ENCODE measurements at regions not wholly inside any gene's neighbourhood (a gene's known extent, or its start where the extent isn't known, plus 50 kb on each side); places are given as distances from the start of the nearest gene placed in this dataset.

DNA sequence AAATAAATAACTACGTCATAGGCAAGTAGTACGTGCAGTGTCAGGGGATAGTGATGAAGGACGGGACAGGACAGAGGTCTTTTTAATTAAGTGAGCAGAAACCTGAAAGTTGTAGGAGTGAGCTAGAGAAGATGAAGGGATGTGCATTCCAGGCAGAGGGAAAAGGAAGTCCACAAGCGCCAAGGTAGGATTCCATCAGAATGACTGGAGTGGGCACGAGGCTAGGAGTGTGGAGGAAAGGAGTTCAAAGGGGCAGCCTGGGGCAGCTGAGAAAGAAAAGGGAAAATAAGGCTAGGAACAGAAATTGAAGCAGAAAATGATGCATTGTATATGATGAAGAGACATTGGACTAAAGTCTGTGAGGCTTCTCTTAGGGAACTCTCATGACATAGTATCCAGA is 192.2 kb upstream of the TLL1 start:
- TF ChIP-seq, protein P1, sequence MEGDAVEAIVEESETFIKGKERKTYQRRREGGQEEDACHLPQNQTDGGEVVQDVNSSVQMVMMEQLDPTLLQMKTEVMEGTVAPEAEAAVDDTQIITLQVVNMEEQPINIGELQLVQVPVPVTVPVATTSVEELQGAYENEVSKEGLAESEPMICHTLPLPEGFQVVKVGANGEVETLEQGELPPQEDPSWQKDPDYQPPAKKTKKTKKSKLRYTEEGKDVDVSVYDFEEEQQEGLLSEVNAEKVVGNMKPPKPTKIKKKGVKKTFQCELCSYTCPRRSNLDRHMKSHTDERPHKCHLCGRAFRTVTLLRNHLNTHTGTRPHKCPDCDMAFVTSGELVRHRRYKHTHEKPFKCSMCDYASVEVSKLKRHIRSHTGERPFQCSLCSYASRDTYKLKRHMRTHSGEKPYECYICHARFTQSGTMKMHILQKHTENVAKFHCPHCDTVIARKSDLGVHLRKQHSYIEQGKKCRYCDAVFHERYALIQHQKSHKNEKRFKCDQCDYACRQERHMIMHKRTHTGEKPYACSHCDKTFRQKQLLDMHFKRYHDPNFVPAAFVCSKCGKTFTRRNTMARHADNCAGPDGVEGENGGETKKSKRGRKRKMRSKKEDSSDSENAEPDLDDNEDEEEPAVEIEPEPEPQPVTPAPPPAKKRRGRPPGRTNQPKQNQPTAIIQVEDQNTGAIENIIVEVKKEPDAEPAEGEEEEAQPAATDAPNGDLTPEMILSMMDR (IDR thresholded peaks at IDR 0.05; ENCODE audit: low read depth, low read length) = no peak
- no peaks in the 10 kb centered on the region for H3K27me3 ChIP-seq
- no peaks in the 10 kb centered on the region for H3K4me1 ChIP-seq
- no peak for DNase-seq
- H3K9me3 ChIP-seq = no peaks in the 10 kb centered on the region
- H3K4me3 ChIP-seq (ENCODE audit: low read depth, low read length) = no peak overlapping the region
- no peaks in the 10 kb centered on the region for H3K36me3 ChIP-seq

DNA sequence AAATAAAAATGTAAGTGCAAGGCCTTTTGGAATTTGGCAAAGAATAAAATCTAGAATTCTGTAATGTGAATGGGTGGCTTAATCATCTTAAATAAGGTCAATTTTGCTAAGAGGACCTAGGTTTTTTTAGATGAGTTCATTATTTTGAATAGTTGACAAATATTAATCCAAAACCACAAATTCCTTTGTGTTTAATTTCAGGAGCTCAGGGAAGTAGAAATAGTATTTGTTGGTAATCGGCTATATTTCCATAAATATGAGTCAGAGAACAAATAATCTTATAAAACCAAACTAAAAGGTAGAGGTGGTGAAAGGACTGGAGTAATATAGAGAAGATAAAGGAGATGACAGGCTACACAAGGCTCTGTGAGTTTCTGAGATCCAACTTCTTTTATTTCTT is 190.4 kb upstream of the TLL1 start:
- TF ChIP-seq, protein P1 (IDR thresholded peaks at IDR 0.05; ENCODE audit: low read depth, low read length) = no peak
- no peaks in the 10 kb centered on the region for H3K36me3 ChIP-seq
- no peaks in the 10 kb centered on the region for H3K27me3 ChIP-seq
- H3K4me1 ChIP-seq = no peaks in the 10 kb centered on the region
- DNase-seq = no peak
- no peaks in the 10 kb centered on the region for H3K9me3 ChIP-seq
- no peak overlapping the region for H3K4me3 ChIP-seq (ENCODE audit: low read depth, low read length)

DNA sequence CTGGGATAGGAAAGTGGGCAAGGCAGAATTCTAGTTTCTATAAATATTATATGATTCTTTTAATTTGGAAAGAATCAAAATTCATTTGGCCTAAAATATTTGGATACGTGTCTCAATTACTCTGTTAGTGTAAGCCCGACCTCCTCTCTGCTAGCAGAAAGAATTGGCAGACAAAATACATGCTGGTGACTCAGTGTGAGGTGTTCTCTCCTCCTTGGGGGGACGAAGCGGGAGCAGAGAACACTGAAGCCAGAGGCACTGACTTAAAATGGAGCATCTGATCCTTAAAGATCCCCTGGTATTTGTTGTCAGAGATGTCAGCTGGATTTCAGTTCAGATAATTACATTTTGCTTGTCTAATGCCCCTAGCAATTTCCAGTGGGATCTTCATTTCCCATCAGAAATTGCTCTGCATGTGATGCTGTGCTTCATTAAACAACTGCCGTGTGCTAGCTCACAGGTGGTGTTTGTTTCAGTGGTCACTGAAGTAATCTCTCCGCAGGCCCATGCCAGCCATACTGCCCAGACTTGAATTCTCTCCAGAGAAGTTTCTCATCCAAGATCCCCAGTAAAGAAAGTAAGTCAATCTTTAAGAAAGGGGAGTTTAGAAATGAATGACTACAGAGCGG is 188.7 kb upstream of the TLL1 start:
- TF ChIP-seq, protein P1 (IDR thresholded peaks at IDR 0.05; ENCODE audit: low read depth, low read length) = no peak
- no peaks in the 10 kb centered on the region for H3K4me1 ChIP-seq
- no peaks in the 10 kb centered on the region for H3K36me3 ChIP-seq
- H3K27me3 ChIP-seq = no peaks in the 10 kb centered on the region
- no peak overlapping the region for H3K4me3 ChIP-seq (ENCODE audit: low read depth, low read length)
- no peak for DNase-seq
- H3K9me3 ChIP-seq = no peaks in the 10 kb centered on the region

DNA sequence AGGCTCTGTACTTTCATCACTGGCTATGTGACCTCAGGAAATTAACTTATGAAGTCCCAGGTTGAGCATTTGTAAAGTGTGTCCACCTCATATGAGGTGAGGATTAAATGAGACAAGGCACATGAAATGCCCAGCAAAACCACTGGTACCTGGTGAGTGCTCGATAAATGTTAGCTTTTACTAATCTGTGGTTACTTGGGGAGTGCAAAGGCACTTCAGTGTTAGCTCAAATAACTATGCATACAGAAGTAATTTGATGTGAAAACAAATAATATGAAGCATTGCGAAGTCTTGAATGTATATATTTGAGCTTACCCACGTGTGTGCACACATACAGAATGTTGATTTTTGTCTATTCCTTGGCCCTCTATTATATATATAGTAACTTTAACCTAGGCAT is 186.3 kb upstream of the TLL1 start:
- Histone ChIP-seq H3K36me3 (no peaks in the 10 kb centered on the region), H3K9me3 (no peaks in the 10 kb centered on the region), H3K4me1 (no peaks in the 10 kb centered on the region), H3K4me3 (ENCODE audit: low read depth, low read length) (no peak overlapping the region), H3K27me3 (no peaks in the 10 kb centered on the region)
- DNase-seq = no peak
- TF ChIP-seq, protein P1 (IDR thresholded peaks at IDR 0.05; ENCODE audit: low read depth, low read length) = no peak

DNA sequence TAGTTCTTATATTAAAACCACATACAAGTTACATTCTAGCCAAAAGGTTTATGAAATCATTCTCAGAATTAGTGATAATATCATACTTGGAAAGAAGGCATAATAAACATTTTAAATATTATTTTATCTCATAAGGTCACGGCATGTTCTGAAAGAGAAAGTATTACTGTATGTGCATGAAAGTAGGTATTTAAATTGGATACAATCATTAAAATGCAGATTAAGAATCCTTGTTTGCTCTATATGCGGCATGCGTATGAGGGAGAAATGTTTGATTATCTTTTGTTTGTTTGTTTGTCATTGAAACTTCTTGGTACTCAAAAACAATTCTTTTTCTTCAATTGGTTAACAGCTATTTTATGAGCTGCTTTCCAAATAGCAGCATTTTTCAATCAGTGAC is 183.9 kb upstream of the TLL1 start:
- no peaks in the 10 kb centered on the region for H3K27me3 ChIP-seq
- no peaks in the 10 kb centered on the region for H3K9me3 ChIP-seq
- TF ChIP-seq, protein P1 (IDR thresholded peaks at IDR 0.05; ENCODE audit: low read depth, low read length) = no peak
- H3K4me1 ChIP-seq = no peaks in the 10 kb centered on the region
- H3K36me3 ChIP-seq = no peaks in the 10 kb centered on the region
- no peak overlapping the region for H3K4me3 ChIP-seq (ENCODE audit: low read depth, low read length)
- DNase-seq = no peak

DNA sequence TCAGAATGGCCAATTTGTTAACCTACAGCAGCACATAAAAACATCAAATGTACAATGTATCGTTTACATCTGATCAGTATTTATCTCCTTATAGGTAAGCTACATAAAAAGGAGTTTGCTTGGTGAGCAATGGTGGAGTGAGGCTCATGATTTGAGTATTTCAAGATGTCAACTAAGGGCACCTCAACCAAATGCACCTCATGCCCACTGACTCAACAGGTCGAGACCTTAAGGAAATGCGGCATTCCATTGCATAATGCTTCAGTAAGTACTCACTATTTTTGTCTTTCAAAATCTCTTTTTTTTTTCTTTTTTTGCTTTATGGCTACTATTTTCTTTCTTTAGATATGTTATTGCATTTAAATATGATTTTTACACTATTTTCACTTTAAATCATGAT is 181.0 kb upstream of the TLL1 start:
- H3K36me3 ChIP-seq = no peaks in the 10 kb centered on the region
- H3K4me1 ChIP-seq = no peaks in the 10 kb centered on the region
- no peak for DNase-seq
- TF ChIP-seq, protein P1 (IDR thresholded peaks at IDR 0.05; ENCODE audit: low read depth, low read length) = no peak
- no peaks in the 10 kb centered on the region for H3K9me3 ChIP-seq
- no peak overlapping the region for H3K4me3 ChIP-seq (ENCODE audit: low read depth, low read length)
- H3K27me3 ChIP-seq = no peaks in the 10 kb centered on the region

All from BE2C (cell line).